GM23248 (cell line): ENCODE measurements at regions not wholly inside any gene's neighbourhood (a gene's known extent, or its start where the extent isn't known, plus 50 kb on each side); places are given as distances from the start of the nearest gene placed in this dataset.

ENCODE experiments used
- DNase-seq: peaks from one replicate; pipeline ENCODE4 v3.0.0-alpha.2; 2015
- H2AFZ ChIP-seq: fragments of 200-600 bp; sonication (generic); 2 replicates; pipeline ENCODE4 v1.6.1; 2016; ENCODE audit warnings: antibody characterized with exemption
- H3F3A ChIP-seq: fragments of 200-600 bp; sonication (generic); 2 replicates; pipeline ENCODE4 v1.6.1; 2016; ENCODE audit warnings: mild to moderate bottlenecking, antibody characterized with exemption, mixed run types; ENCODE audit not compliant: insufficient read depth
- H3K27ac ChIP-seq: fragments of 200-600 bp; sonication (generic); 2 replicates; pipeline ENCODE4 v1.5.1; 2016; ENCODE audit warnings: mild to moderate bottlenecking
- H3K27me3 ChIP-seq: fragments of 200-600 bp; sonication (generic); replicated peaks from 2 replicates; pipeline ENCODE4 v1.6.1; 2016; ENCODE audit warnings: mild to moderate bottlenecking; ENCODE audit not compliant: insufficient read depth
- H3K36me3 ChIP-seq: fragments of 200-600 bp; sonication (generic); 2 replicates; pipeline ENCODE4 v1.6.1; 2016; ENCODE audit warnings: low read depth, mild to moderate bottlenecking
- H3K4me1 ChIP-seq: fragments of 200-600 bp; sonication (generic); 2 replicates; pipeline ENCODE4 v1.6.1; 2016; ENCODE audit warnings: mild to moderate bottlenecking; ENCODE audit not compliant: insufficient read depth
- H3K4me2 ChIP-seq: fragments of 200-600 bp; sonication (generic); one replicate; pipeline ENCODE4 v1.6.1; 2016; ENCODE audit warnings: mild to moderate bottlenecking; ENCODE audit not compliant: unreplicated experiment
- H3K4me3 ChIP-seq: fragments of 200-600 bp; sonication (generic); 2 replicates; pipeline ENCODE4 v1.5.1; 2016; ENCODE audit warnings: mild to moderate bottlenecking
- H3K79me2 ChIP-seq: fragments of 200-600 bp; sonication (generic); 2 replicates; pipeline ENCODE4 v1.6.1; 2016; ENCODE audit warnings: mild to moderate bottlenecking; ENCODE audit not compliant: insufficient read depth
- H3K9ac ChIP-seq: fragments of 200-600 bp; sonication (generic); 2 replicates; pipeline ENCODE4 v1.6.1; 2016; ENCODE audit warnings: mild to moderate bottlenecking
- H3K9me2 ChIP-seq: fragments of 200-600 bp; sonication (generic); 2 replicates; pipeline ENCODE4 v1.6.1; 2016; ENCODE audit warnings: mixed run types, mild to moderate bottlenecking, moderate library complexity; ENCODE audit not compliant: insufficient read depth
- H3K9me3 ChIP-seq: fragments of 200-600 bp; sonication (generic); one replicate; pipeline ENCODE4 v1.6.1; 2017; ENCODE audit warnings: low read depth
- H4K20me1 ChIP-seq: fragments of 200-600 bp; sonication (generic); 2 replicates; pipeline ENCODE4 v1.6.0; 2016; ENCODE audit not compliant: insufficient read depth
- EZH2 ChIP-seq: fragments of 200-600 bp; sonication (generic); IDR thresholded peaks from 2 replicates; pipeline ENCODE4 v1.6.1; 2018; ENCODE audit warnings: antibody characterized with exemption, mild to moderate bottlenecking; ENCODE audit not compliant: insufficient read depth, poor library complexity, severe bottlenecking
- EZH2phosphoT487 ChIP-seq: fragments of 200-600 bp; sonication (generic); IDR thresholded peaks from 2 replicates; pipeline ENCODE4 v1.6.1; 2018; ENCODE audit warnings: antibody characterized with exemption, moderate library complexity, mild to moderate bottlenecking, low read depth; ENCODE audit not compliant: insufficient read depth
- WGBS, 2 experiments: methylation state at CpG; one replicate each; pipeline ENCODE4 v1.1.6; 2015 to 2017; ENCODE audit warnings: low lambda C conversion rate in 2 of 2, low coverage in 1 of 2; ENCODE audit errors: missing lambda C conversion rate in 2 of 2; 5-methylcytosine and 5-hydroxymethylcytosine counted together
- in situ Hi-C: fragments of 300-500 bp; cut with MboI; formaldehyde crosslinking; loops from 2 replicates; pipeline ENCODE4 v1.15.0; 2020

DNA sequence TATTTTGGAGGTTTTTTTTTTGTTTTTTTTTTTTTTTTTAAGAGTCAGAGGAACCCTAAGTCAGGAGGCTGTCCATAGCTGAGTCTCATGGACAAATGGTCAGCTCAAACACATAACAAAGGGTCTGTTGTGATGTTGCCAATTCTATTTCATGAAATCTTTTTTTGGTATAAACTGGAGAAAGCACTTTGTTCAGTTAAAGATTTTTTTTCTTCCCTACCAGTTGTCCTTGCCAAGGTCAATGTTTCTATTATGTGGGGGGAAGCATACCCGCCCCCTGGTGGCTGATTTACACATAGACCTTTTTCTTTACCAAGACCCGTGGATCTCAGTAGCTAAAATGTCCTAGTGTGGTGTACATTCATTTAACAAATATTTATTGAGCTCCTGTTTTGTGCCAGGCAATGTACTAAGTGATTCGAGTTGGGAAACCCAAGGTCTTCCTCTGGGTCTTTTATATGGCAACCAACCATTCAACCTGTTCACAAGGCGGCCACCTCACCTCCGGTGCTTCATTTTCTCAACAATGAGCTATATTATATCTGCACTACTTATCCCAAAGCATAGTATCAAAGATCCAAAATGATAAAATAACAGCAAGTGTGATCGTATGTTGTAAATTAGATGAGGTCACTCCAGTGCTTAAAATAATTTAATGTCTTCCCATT lies 214.5 kb downstream of the PAH start:
- no peaks in the 10 kb centered on the region for H4K20me1 ChIP-seq
- H3K9ac ChIP-seq, result no peak overlapping the region
- H3K4me3 ChIP-seq, result no peak overlapping the region
- WGBS, 2 experiments, result 34 to 40% methylated on average over 6 of the region's 6 CpGs
- peak; percentile 67 for DNase-seq
- H2AFZ ChIP-seq, result no peak overlapping the region
- H3K27me3 ChIP-seq, result 0 out of 2 replicates have a peak, but pooled peaks cover 3% of the 10 kb centered on the region
- H3K4me2 ChIP-seq, result no peak overlapping the region
- H3F3A ChIP-seq, result no peaks in the 10 kb centered on the region
- H3K9me3 ChIP-seq, result no peaks in the 10 kb centered on the region
- H3K4me1 ChIP-seq, result no peaks in the 10 kb centered on the region
- H3K79me2 ChIP-seq, result no peaks in the 10 kb centered on the region
- in situ Hi-C loops, result no loop called here
- no peak overlapping the region for H3K27ac ChIP-seq
- H3K36me3 ChIP-seq, result no peaks in the 10 kb centered on the region
- TF ChIP-seq EZH2phosphoT487 (no peak), EZH2 (no peak)
- H3K9me2 ChIP-seq, result no peaks in the 10 kb centered on the region

DNA sequence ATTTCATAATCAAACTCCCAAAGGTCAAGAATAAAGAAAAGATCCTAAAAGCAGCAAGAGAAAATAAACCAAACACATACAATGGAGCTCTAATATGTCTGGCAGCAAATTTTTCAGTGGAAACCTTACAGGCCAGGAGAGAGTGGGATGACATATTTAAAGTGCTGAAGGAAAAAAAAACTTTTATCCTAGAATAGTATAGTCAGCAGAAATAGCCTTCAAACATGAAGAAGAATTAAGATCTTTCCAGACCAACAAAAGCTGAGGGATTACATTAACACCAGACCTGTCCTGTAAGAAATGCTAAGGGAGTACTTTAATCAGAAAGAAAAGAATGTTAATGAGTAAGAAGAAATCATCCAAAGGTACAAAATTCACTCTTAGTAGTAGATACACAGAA lies 215.7 kb upstream of the IGF1 start:
- no peaks in the 10 kb centered on the region for H3K79me2 ChIP-seq
- DNase-seq, result no peak
- in situ Hi-C loops, result no loop called here

GRCh38 chr12:102694903-102695302 lies 214.5 kb upstream of the IGF1 start:
- WGBS, 2 experiments, result 45 to 56% methylated on average over 2 of the region's 2 CpGs
- H2AFZ ChIP-seq, result no peak overlapping the region
- H3K9me2 ChIP-seq, result no peaks in the 10 kb centered on the region
- no peaks in the 10 kb centered on the region for H3K4me1 ChIP-seq
- in situ Hi-C loops, result no loop called here
- no peaks in the 10 kb centered on the region for H3K9me3 ChIP-seq
- H3K27ac ChIP-seq, result no peak overlapping the region
- no peaks in the 10 kb centered on the region for H3K36me3 ChIP-seq
- no peaks in the 10 kb centered on the region for H3K27me3 ChIP-seq
- no peak for TF ChIP-seq EZH2
- TF ChIP-seq EZH2phosphoT487, result no peak
- no peak overlapping the region for H3K4me3 ChIP-seq
- no peaks in the 10 kb centered on the region for H3F3A ChIP-seq
- no peaks in the 10 kb centered on the region for H3K79me2 ChIP-seq
- no peaks in the 10 kb centered on the region for H4K20me1 ChIP-seq
- H3K4me2 ChIP-seq, result no peak overlapping the region
- no peak for DNase-seq
- no peak overlapping the region for H3K9ac ChIP-seq

More for the DNA sequence above, 215.7 kb upstream of the IGF1 start:
- TF ChIP-seq EZH2phosphoT487, result no peak
- no peak for TF ChIP-seq EZH2
- Histone ChIP-seq H3K27ac (no peak overlapping the region), H3K4me2 (no peak overlapping the region), H3K36me3 (no peaks in the 10 kb centered on the region), H3K4me3 (no peak overlapping the region), H3F3A (no peaks in the 10 kb centered on the region), H2AFZ (no peak overlapping the region), H3K9me2 (no peaks in the 10 kb centered on the region), H3K27me3 (no peaks in the 10 kb centered on the region), H3K9me3 (no peaks in the 10 kb centered on the region), H3K9ac (no peak overlapping the region), H3K4me1 (no peaks in the 10 kb centered on the region), H4K20me1 (no peaks in the 10 kb centered on the region)

GRCh38 chr12:102691773-102692555 lies 211.6 kb upstream of the IGF1 start:
- no peaks in the 10 kb centered on the region for H3K9me3 ChIP-seq
- no peak overlapping the region for H3K9ac ChIP-seq
- H3K9me2 ChIP-seq, result no peaks in the 10 kb centered on the region
- H3F3A ChIP-seq, result no peaks in the 10 kb centered on the region
- H3K27me3 ChIP-seq, result no peaks in the 10 kb centered on the region
- in situ Hi-C loops, result no loop called here
- no peaks in the 10 kb centered on the region for H3K79me2 ChIP-seq
- DNase-seq, result no peak
- no peaks in the 10 kb centered on the region for H3K4me1 ChIP-seq
- H2AFZ ChIP-seq, result no peak overlapping the region
- no peak overlapping the region for H3K4me3 ChIP-seq
- H3K36me3 ChIP-seq, result no peaks in the 10 kb centered on the region
- no peak overlapping the region for H3K4me2 ChIP-seq
- no peak for TF ChIP-seq EZH2
- TF ChIP-seq EZH2phosphoT487, result no peak
- no peaks in the 10 kb centered on the region for H4K20me1 ChIP-seq
- WGBS, 2 experiments, result 13 to 27% methylated on average over 1 of the region's 1 CpG
- H3K27ac ChIP-seq, result no peak overlapping the region
